ENCODE measurements at regions not wholly inside any gene's neighbourhood (a gene's known extent, or its start where the extent isn't known, plus 50 kb on each side); places are given as distances from the start of the nearest gene placed in this dataset.

- Histone ChIP-seq H3K27ac (ENCODE audit: low read depth in 1 of 2, low read length in 1 of 2) (no peak overlapping the region), H3K36me3 (ENCODE audit: control insufficient read depth in 4 of 4, insufficient read depth in 4 of 4, low read length in 4 of 4) (no peaks in the 10 kb centered on the region), H3K9me3 (ENCODE audit: control insufficient read depth in 4 of 4, insufficient read depth in 3 of 4, low read length in 3 of 4) (peaks cover 0 to 5% (median 1%) of the 10 kb centered on the region in 4 donors), H3K4me1 (ENCODE audit: control insufficient read depth in 5 of 5, insufficient read depth in 5 of 5, low read length in 5 of 5) (no peaks in the 10 kb centered on the region), H3K9ac (ENCODE audit: insufficient read depth in 1 of 2, low read length in 2 of 2) (no peak overlapping the region), H3K4me3 (no peak overlapping the region), H3K27me3 (ENCODE audit: control insufficient read depth in 3 of 3, insufficient read depth in 3 of 3, low read length in 2 of 3) (no peaks in the 10 kb centered on the region)
- DNase-seq = peak; percentile 13 to 43 (median 37)
- WGBS, 2 donors = 46 to 50% methylated on average over 3 of the region's 3 CpGs
- ATAC-seq (ENCODE audit: insufficient read depth, low FRiP score) = peak; percentile 66
- no peak for TF ChIP-seq CTCF (IDR thresholded peaks at IDR 0.05; ENCODE audit: control extremely low read depth, extremely low read depth)
Measured at GRCh38 chr9:25964239-25964638, 286.0 kb upstream of the TUSC1 start.

GRCh38 chr9:25960178-25960577 lies 281.9 kb upstream of the TUSC1 start:
- no peaks in the 10 kb centered on the region for H3K36me3 ChIP-seq (ENCODE audit: control insufficient read depth in 4 of 4, insufficient read depth in 4 of 4, low read length in 4 of 4)
- WGBS, 2 donors = 68 to 74% methylated on average over 3 of the region's 3 CpGs
- no peaks in the 10 kb centered on the region for H3K27me3 ChIP-seq (ENCODE audit: control insufficient read depth in 3 of 3, insufficient read depth in 3 of 3, low read length in 2 of 3)
- DNase-seq (no peak), ATAC-seq (ENCODE audit: insufficient read depth, low FRiP score) (no peak)
- H3K27ac ChIP-seq (ENCODE audit: low read depth in 1 of 2, low read length in 1 of 2) = no peak overlapping the region
- TF ChIP-seq CTCF (IDR thresholded peaks at IDR 0.05; ENCODE audit: control extremely low read depth, extremely low read depth) = no peak
- H3K4me3 ChIP-seq = no peak overlapping the region
- no peak overlapping the region for H3K9ac ChIP-seq (ENCODE audit: insufficient read depth in 1 of 2, low read length in 2 of 2)
- H3K4me1 ChIP-seq (ENCODE audit: control insufficient read depth in 5 of 5, insufficient read depth in 5 of 5, low read length in 5 of 5) = no peaks in the 10 kb centered on the region
- H3K9me3 ChIP-seq (ENCODE audit: control insufficient read depth in 4 of 4, insufficient read depth in 3 of 4, low read length in 3 of 4) = peaks cover 0 to 5% (median 1%) of the 10 kb centered on the region in 4 donors

DNA sequence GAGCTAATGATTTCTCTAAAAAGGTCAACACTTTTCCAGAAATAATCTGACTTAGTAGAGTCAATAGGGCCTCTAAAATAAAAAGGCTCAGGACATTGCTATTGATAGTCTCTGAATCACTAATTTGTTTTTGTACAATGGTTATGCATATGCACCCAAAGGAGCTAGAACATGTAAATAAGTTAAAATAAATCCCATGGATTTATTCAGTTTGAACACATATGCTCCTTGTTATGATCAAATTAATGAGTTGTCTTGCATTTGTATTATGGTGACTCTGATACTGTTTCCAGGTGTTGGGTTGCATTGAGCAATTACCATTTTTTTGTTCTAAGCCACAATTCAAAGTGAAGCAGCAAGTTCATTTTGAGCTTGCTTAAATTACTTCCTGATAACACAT lies 276.0 kb upstream of the TUSC1 start:
- no peak for DNase-seq
- Histone ChIP-seq H3K4me3 (no peak overlapping the region), H3K36me3 (ENCODE audit: control insufficient read depth in 4 of 4, insufficient read depth in 4 of 4, low read length in 4 of 4) (no peaks in the 10 kb centered on the region), H3K9ac (ENCODE audit: insufficient read depth in 1 of 2, low read length in 2 of 2) (no peak overlapping the region), H3K27me3 (ENCODE audit: control insufficient read depth in 3 of 3, insufficient read depth in 3 of 3, low read length in 2 of 3) (no peaks in the 10 kb centered on the region), H3K27ac (ENCODE audit: low read depth in 1 of 2, low read length in 1 of 2) (no peak overlapping the region), H3K4me1 (ENCODE audit: control insufficient read depth in 5 of 5, insufficient read depth in 5 of 5, low read length in 5 of 5) (no peaks in the 10 kb centered on the region), H3K9me3 (ENCODE audit: control insufficient read depth in 4 of 4, insufficient read depth in 3 of 4, low read length in 3 of 4) (peaks cover 0 to 5% (median 1%) of the 10 kb centered on the region in 4 donors)
- no peak for ATAC-seq (ENCODE audit: insufficient read depth, low FRiP score)
- TF ChIP-seq CTCF (IDR thresholded peaks at IDR 0.05; ENCODE audit: control extremely low read depth, extremely low read depth) = no peak

GRCh38 chr9:25948182-25948581 lies 269.9 kb upstream of the TUSC1 start:
- H3K9me3 ChIP-seq (ENCODE audit: control insufficient read depth in 4 of 4, insufficient read depth in 3 of 4, low read length in 3 of 4) = peaks cover 0 to 3% (median 0%) of the 10 kb centered on the region in 4 donors
- ATAC-seq (ENCODE audit: insufficient read depth, low FRiP score) (no peak), DNase-seq (no peak)
- H3K4me1 ChIP-seq (ENCODE audit: control insufficient read depth in 5 of 5, insufficient read depth in 5 of 5, low read length in 5 of 5) = no peaks in the 10 kb centered on the region
- no peak overlapping the region for H3K4me3 ChIP-seq
- TF ChIP-seq CTCF (IDR thresholded peaks at IDR 0.05; ENCODE audit: control extremely low read depth, extremely low read depth) = no peak
- H3K36me3 ChIP-seq (ENCODE audit: control insufficient read depth in 4 of 4, insufficient read depth in 4 of 4, low read length in 4 of 4) = no peaks in the 10 kb centered on the region
- no peak overlapping the region for H3K27ac ChIP-seq (ENCODE audit: low read depth in 1 of 2, low read length in 1 of 2)
- H3K27me3 ChIP-seq (ENCODE audit: control insufficient read depth in 3 of 3, insufficient read depth in 3 of 3, low read length in 2 of 3) = no peaks in the 10 kb centered on the region
- no peak overlapping the region for H3K9ac ChIP-seq (ENCODE audit: insufficient read depth in 1 of 2, low read length in 2 of 2)

Data from lung (tissue), 11 donors.